ENCODE measurements at regions not wholly inside any gene's neighbourhood (a gene's known extent, or its start where the extent isn't known, plus 50 kb on each side); places are given as distances from the start of the nearest gene placed in this dataset.

GRCh38 chr3:81043660-81044199 is 717.7 kb downstream of the GBE1 start:
- intact Hi-C loops (cut with DNase I): no loop called here
- 67 to 72% methylated on average over 3 of the region's 3 CpGs for WGBS, 2 donors
- H3K9me3 ChIP-seq: peaks cover 0 to 4% (median 0%) of the 10 kb centered on the region in 3 donors
- no peak overlapping the region for H3K27ac ChIP-seq
- no peaks in the 10 kb centered on the region for H3K27me3 ChIP-seq
- H3K4me3 ChIP-seq: no peak overlapping the region
- no peaks in the 10 kb centered on the region for H3K36me3 ChIP-seq
- DNase-seq: no peak
- TF ChIP-seq, protein P1, sequence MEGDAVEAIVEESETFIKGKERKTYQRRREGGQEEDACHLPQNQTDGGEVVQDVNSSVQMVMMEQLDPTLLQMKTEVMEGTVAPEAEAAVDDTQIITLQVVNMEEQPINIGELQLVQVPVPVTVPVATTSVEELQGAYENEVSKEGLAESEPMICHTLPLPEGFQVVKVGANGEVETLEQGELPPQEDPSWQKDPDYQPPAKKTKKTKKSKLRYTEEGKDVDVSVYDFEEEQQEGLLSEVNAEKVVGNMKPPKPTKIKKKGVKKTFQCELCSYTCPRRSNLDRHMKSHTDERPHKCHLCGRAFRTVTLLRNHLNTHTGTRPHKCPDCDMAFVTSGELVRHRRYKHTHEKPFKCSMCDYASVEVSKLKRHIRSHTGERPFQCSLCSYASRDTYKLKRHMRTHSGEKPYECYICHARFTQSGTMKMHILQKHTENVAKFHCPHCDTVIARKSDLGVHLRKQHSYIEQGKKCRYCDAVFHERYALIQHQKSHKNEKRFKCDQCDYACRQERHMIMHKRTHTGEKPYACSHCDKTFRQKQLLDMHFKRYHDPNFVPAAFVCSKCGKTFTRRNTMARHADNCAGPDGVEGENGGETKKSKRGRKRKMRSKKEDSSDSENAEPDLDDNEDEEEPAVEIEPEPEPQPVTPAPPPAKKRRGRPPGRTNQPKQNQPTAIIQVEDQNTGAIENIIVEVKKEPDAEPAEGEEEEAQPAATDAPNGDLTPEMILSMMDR (IDR thresholded peaks at IDR 0.05): no peak
- TF ChIP-seq POLR2A (IDR thresholded peaks at IDR 0.05): no peak
- no peaks in the 10 kb centered on the region for H3K4me1 ChIP-seq

- intact Hi-C loops (cut with DNase I): no loop called here
- H3K27ac ChIP-seq: no peak overlapping the region
Observed at GRCh38 chr3:81043009-81043408, 718.4 kb downstream of the GBE1 start.

DNA sequence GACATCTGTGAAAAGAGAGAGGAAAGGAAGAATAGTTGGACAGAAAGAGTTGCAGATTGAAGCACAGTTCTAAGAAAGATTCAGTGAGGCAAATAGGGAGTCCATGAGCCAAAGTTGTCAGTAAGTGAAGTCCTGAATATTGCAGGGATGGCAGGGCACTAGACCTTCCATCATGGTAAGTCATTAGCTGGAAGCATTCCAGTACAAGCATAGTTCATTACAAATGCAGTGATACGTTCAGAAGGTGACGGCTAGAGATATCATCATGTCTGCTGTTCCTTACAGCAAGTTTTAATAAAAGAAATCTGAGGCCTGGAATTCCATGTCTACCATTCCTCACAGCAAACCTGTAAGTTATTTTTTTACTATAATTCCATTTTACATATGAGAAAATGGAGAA is 720.1 kb downstream of the GBE1 start:
- Histone ChIP-seq H3K4me1 (no peaks in the 10 kb centered on the region), H3K27me3 (no peaks in the 10 kb centered on the region), H3K36me3 (no peaks in the 10 kb centered on the region), H3K9me3 (peaks cover 0 to 4% (median 0%) of the 10 kb centered on the region in 3 donors), H3K4me3 (no peak overlapping the region), H3K27ac (no peak overlapping the region)
- DNase-seq: no peak
- TF ChIP-seq POLR2A (IDR thresholded peaks at IDR 0.05): no peak
- TF ChIP-seq, protein P1 (IDR thresholded peaks at IDR 0.05): no peak
- intact Hi-C loops (cut with DNase I): no loop called here
- 73 to 74% methylated on average over 2 of the region's 2 CpGs for WGBS, 2 donors

More at GRCh38 chr3:81043009-81043408, 718.4 kb downstream of the GBE1 start:
- Histone ChIP-seq H3K4me3 (no peak overlapping the region), H3K27me3 (no peaks in the 10 kb centered on the region), H3K4me1 (no peaks in the 10 kb centered on the region), H3K9me3 (peaks cover 0 to 4% (median 0%) of the 10 kb centered on the region in 3 donors), H3K36me3 (no peaks in the 10 kb centered on the region)
- WGBS, 2 donors: 53 to 60% methylated on average over 2 of the region's 2 CpGs
- no peak for TF ChIP-seq POLR2A (IDR thresholded peaks at IDR 0.05)
- DNase-seq: no peak

DNA sequence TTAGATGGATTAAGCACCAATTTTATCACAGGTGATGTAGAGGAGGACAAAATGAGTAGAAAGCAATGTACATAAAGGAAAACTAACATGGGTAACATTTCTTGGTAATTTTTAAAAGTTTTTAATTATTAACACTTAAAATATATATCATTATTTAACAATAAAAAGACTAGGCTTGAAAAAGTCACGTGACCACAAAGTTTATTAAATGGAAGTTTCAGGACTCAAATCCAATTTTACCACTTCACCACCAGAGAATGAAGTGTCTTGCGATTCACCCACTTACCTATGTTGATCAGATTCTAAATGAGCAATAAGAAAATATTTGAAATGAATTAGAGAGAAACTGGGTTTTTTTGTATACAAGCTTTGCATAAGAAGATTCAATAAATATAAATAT is 721.3 kb downstream of the GBE1 start:
- WGBS, 2 donors: 67% methylated on average over 2 of the region's 2 CpGs
- TF ChIP-seq POLR2A (IDR thresholded peaks at IDR 0.05): no peak
- TF ChIP-seq, protein P1 (IDR thresholded peaks at IDR 0.05): no peak
- intact Hi-C loops (cut with DNase I): no loop called here
- no peaks in the 10 kb centered on the region for H3K36me3 ChIP-seq
- no peaks in the 10 kb centered on the region for H3K27me3 ChIP-seq
- peaks cover 0 to 4% (median 0%) of the 10 kb centered on the region in 3 donors for H3K9me3 ChIP-seq
- H3K27ac ChIP-seq: no peak overlapping the region
- H3K4me1 ChIP-seq: no peaks in the 10 kb centered on the region
- H3K4me3 ChIP-seq: no peak overlapping the region
- DNase-seq: no peak

- Histone ChIP-seq H3K9me3 (no peaks in the 10 kb centered on the region), H3K4me1 (no peaks in the 10 kb centered on the region), H3K27ac (no peak overlapping the region), H3K4me3 (no peak overlapping the region), H3K36me3 (no peaks in the 10 kb centered on the region), H3K27me3 (no peaks in the 10 kb centered on the region)
- intact Hi-C loops (cut with DNase I): no loop called here
- TF ChIP-seq POLR2A (IDR thresholded peaks at IDR 0.05): no peak
- TF ChIP-seq, protein P1 (IDR thresholded peaks at IDR 0.05): no peak
- 75 to 79% methylated on average over 4 of the region's 4 CpGs for WGBS, 2 donors
- DNase-seq: no peak
Observed at GRCh38 chr3:81033684-81034083, 727.8 kb downstream of the GBE1 start.

GRCh38 chr3:81033185-81033584 is 728.3 kb downstream of the GBE1 start:
- no peak overlapping the region for H3K27ac ChIP-seq
- H3K9me3 ChIP-seq: no peaks in the 10 kb centered on the region
- H3K27me3 ChIP-seq: no peaks in the 10 kb centered on the region
- H3K4me1 ChIP-seq: no peaks in the 10 kb centered on the region
- no peaks in the 10 kb centered on the region for H3K36me3 ChIP-seq
- intact Hi-C loops (cut with DNase I): no loop called here
- DNase-seq: no peak
- no peak overlapping the region for H3K4me3 ChIP-seq
- WGBS, 2 donors: 44 to 55% methylated on average over 2 of the region's 2 CpGs
- TF ChIP-seq, protein P1 (IDR thresholded peaks at IDR 0.05): no peak
- no peak for TF ChIP-seq POLR2A (IDR thresholded peaks at IDR 0.05)

All from esophagus squamous epithelium (tissue), 5 donors.